Prostate gland (tissue), 2 donors: ENCODE measurements at regions not wholly inside any gene's neighbourhood (a gene's known extent, or its start where the extent isn't known, plus 50 kb on each side); places are given as distances from the start of the nearest gene placed in this dataset.

Experiments used
- POLR2AphosphoS5 ChIP-seq: sonication (generic); formaldehyde crosslinking; IDR thresholded peaks from one replicate; pipeline ENCODE4 v1.6.1; 2017; ENCODE audit warnings: antibody characterized with exemption
- TF ChIP-seq, protein P1 (sequence below), 4 experiments: fragments of 200-600 bp in 2 of 4; fragments of 450-650 bp in 2 of 4; sonication (generic) in 2 of 4; IDR thresholded peaks; 1 replicate in 3 of 4; 2 replicates in 1 of 4; pipeline ENCODE4 v1.5.1; 2016 to 2019; ENCODE audit warnings: antibody characterized with exemption in 4 of 4, mild to moderate bottlenecking in 2 of 4, moderate library complexity in 2 of 4

DNA sequence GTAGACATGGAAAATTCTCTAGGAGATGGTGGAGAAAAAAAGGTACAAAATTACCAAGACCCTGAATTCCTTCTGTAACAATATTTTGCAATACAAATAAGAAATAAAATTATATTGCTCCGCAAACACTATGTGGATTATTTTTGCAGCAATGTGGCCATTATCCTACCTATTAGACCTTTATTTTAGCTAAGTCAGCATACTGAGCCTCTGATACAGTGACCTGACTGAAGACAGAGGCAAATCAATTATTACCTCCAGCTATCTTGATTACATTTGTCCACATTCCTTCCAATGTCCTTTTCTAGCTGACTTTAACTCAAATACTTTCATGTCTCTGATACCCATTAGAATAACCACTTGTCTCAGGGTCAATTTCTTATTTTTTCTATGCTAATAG lies 610.9 kb downstream of the LRRIQ3 start:
- TF ChIP-seq, protein P1, sequence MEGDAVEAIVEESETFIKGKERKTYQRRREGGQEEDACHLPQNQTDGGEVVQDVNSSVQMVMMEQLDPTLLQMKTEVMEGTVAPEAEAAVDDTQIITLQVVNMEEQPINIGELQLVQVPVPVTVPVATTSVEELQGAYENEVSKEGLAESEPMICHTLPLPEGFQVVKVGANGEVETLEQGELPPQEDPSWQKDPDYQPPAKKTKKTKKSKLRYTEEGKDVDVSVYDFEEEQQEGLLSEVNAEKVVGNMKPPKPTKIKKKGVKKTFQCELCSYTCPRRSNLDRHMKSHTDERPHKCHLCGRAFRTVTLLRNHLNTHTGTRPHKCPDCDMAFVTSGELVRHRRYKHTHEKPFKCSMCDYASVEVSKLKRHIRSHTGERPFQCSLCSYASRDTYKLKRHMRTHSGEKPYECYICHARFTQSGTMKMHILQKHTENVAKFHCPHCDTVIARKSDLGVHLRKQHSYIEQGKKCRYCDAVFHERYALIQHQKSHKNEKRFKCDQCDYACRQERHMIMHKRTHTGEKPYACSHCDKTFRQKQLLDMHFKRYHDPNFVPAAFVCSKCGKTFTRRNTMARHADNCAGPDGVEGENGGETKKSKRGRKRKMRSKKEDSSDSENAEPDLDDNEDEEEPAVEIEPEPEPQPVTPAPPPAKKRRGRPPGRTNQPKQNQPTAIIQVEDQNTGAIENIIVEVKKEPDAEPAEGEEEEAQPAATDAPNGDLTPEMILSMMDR (IDR thresholded peaks at IDR 0.05) = no peak
- no peak for TF ChIP-seq POLR2AphosphoS5
